WTC11 (cell line): ENCODE measurements at regions not wholly inside any gene's neighbourhood (a gene's known extent, or its start where the extent isn't known, plus 50 kb on each side); places are given as distances from the start of the nearest gene placed in this dataset.

ENCODE experiments used
- ATAC-seq: fragments of 200-7000 bp; cut with Tn5 transposase; 2 replicates; pipeline ENCODE4 v1.10.0; 2021; ENCODE audit warnings: mild to moderate bottlenecking, moderate library complexity
- CTCF ChIA-PET: fragments of 300-600 bp; sonication (Branson Sonifier 250); formaldehyde crosslinking; loops from one replicate; lab custom pipeline; 2021; ENCODE audit warnings: antibody characterized with exemption; lab: Charles Lee
- POLR2A ChIA-PET: fragments of 350-600 bp; sonication (Branson Sonifier 250); formaldehyde crosslinking; loops from one replicate; lab custom pipeline; 2021; ENCODE audit warnings: antibody characterized with exemption; lab: Charles Lee
- DNase-seq: peaks from one replicate; pipeline ENCODE4 v3.0.0; 2021; ENCODE audit warnings: low spot score
- H3K27ac Mint-ChIP-seq: 2 replicates; pipeline ENCODE4 v1.8.0; 2021; ENCODE audit warnings: mixed read lengths
- H3K27me3 Mint-ChIP-seq: 2 replicates; pipeline ENCODE4 v1.8.0; 2021; ENCODE audit warnings: low read depth, mild to moderate bottlenecking, moderate library complexity, mixed read lengths
- H3K36me3 Mint-ChIP-seq: 2 replicates; pipeline ENCODE4 v1.8.0; 2021; ENCODE audit warnings: mixed read lengths
- H3K4me1 Mint-ChIP-seq: 2 replicates; pipeline ENCODE4 v1.8.0; 2022; ENCODE audit warnings: mixed read lengths
- H3K4me3 Mint-ChIP-seq: 2 replicates; pipeline ENCODE4 v1.8.0; 2021; ENCODE audit warnings: mild to moderate bottlenecking, moderate library complexity, mixed read lengths
- H3K9me3 Mint-ChIP-seq: 2 replicates; pipeline ENCODE4 v1.8.0; 2021; ENCODE audit warnings: mixed read lengths
- ARID4B ChIP-seq: sonication (generic); formaldehyde crosslinking; IDR thresholded peaks from 2 replicates; pipeline ENCODE4 v1.8.0; 2023; ENCODE audit warnings: missing genetic modification reagents, mild to moderate bottlenecking, borderline replicate concordance
- ATF2 ChIP-seq: sonication (generic); formaldehyde crosslinking; IDR thresholded peaks from 2 replicates; pipeline ENCODE4 v1.8.1; 2022; ENCODE audit warnings: low read depth, missing genetic modification reagents, borderline replicate concordance
- CREB1 ChIP-seq: sonication (generic); formaldehyde crosslinking; IDR thresholded peaks from 2 replicates; pipeline ENCODE4 v1.8.0; 2023; ENCODE audit warnings: mild to moderate bottlenecking, missing genetic modification reagents
- GABPB1 ChIP-seq: sonication (generic); formaldehyde crosslinking; IDR thresholded peaks from 2 replicates; pipeline ENCODE4 v1.8.1; 2023; ENCODE audit warnings: mild to moderate bottlenecking, missing genetic modification reagents
- GRHL2 ChIP-seq: fragments of 250-450 bp; sonication (Bioruptor Pico); IDR thresholded peaks from 2 replicates; pipeline ENCODE4 v1.8.0; 2022; ENCODE audit warnings: mild to moderate bottlenecking, moderate library complexity; ENCODE audit not compliant: insufficient replicate concordance, severe bottlenecking
- NFE2L1 ChIP-seq: sonication (generic); formaldehyde crosslinking; IDR thresholded peaks from 2 replicates; pipeline ENCODE4 v1.8.1; 2023; ENCODE audit warnings: missing genetic modification reagents
- NR1H2 ChIP-seq: sonication (generic); formaldehyde crosslinking; IDR thresholded peaks from 2 replicates; pipeline ENCODE4 v1.9.0; 2021; ENCODE audit warnings: mild to moderate bottlenecking, moderate library complexity, missing genetic modification reagents
- PREB ChIP-seq: sonication (generic); formaldehyde crosslinking; IDR thresholded peaks from 2 replicates; pipeline ENCODE4 v1.8.1; 2022; ENCODE audit warnings: mild to moderate bottlenecking, missing genetic modification reagents, moderate library complexity, borderline replicate concordance
- SOX15 ChIP-seq: fragments of 250-450 bp; sonication (Bioruptor Pico); IDR thresholded peaks from 2 replicates; pipeline ENCODE4 v1.9.0; 2021; ENCODE audit warnings: mild to moderate bottlenecking
- SP1 ChIP-seq: sonication (generic); formaldehyde crosslinking; conservative IDR thresholded peaks from 2 replicates; pipeline ENCODE4 v1.8.1; 2022; ENCODE audit warnings: missing genetic modification reagents
- STAT6 ChIP-seq: sonication (generic); formaldehyde crosslinking; conservative IDR thresholded peaks from 2 replicates; pipeline ENCODE4 v1.8.1; 2023; ENCODE audit warnings: mild to moderate bottlenecking, low read depth, missing genetic modification reagents, moderate library complexity
- ZBTB21 ChIP-seq: sonication (generic); formaldehyde crosslinking; IDR thresholded peaks from 2 replicates; pipeline ENCODE4 v1.8.1; 2023; ENCODE audit warnings: mild to moderate bottlenecking, missing genetic modification reagents, borderline replicate concordance
- ZNF121 ChIP-seq: sonication (generic); formaldehyde crosslinking; IDR thresholded peaks from 2 replicates; pipeline ENCODE4 v1.8.0; 2023; ENCODE audit warnings: missing genetic modification reagents
- ZNF263 ChIP-seq: sonication (generic); formaldehyde crosslinking; IDR thresholded peaks from 2 replicates; pipeline ENCODE4 v1.8.1; 2022; ENCODE audit warnings: low read depth, mild to moderate bottlenecking, moderate library complexity, missing genetic modification reagents
- ZNF671 ChIP-seq: fragments of 250-450 bp; sonication (Bioruptor Pico); IDR thresholded peaks from 2 replicates; pipeline ENCODE4 v1.8.0; 2021; ENCODE audit warnings: mild to moderate bottlenecking

- CTCF ChIA-PET, result interaction anchor here (1.0 kb wide), 1 partner anchor 8 kb away, joined by 4 read pairs; no protein-coding TSS in a partner anchor
- no peak overlapping the region for H3K27ac Mint-ChIP-seq
- no peak for DNase-seq
- H3K4me3 Mint-ChIP-seq, result no peak overlapping the region
- no peaks in the 10 kb centered on the region for H3K36me3 Mint-ChIP-seq
- TF ChIP-seq GABPB1 (CRISPR knock-in tag) (no peak), CREB1 (CRISPR knock-in tag) (no peak), NFE2L1 (CRISPR knock-in tag) (no peak), ZNF263 (CRISPR knock-in tag) (no peak), GRHL2 (CRISPR knock-in tag) (no peak)
- no peaks in the 10 kb centered on the region for H3K9me3 Mint-ChIP-seq
- H3K4me1 Mint-ChIP-seq, result peaks cover 41% of the 10 kb centered on the region
- peaks cover 10% of the 10 kb centered on the region for H3K27me3 Mint-ChIP-seq
- POLR2A ChIA-PET, result no interaction called here
- ATAC-seq, result no peak
Observed at GRCh38 chr1:43065616-43066399, 106.3 kb downstream of the EBNA1BP2 start.

GRCh38 chr1:43065191-43065590 is 106.5 kb upstream of the SLC2A1 start:
- no peaks in the 10 kb centered on the region for H3K36me3 Mint-ChIP-seq
- CTCF ChIA-PET, result interaction anchor here (1.0 to 1.3 kb wide), 2 partner anchors 8 to 152 kb away, joined by 3 to 4 read pairs; no protein-coding TSS in a partner anchor
- no peaks in the 10 kb centered on the region for H3K9me3 Mint-ChIP-seq
- ATAC-seq (no peak), DNase-seq (no peak)
- POLR2A ChIA-PET, result no interaction called here
- TF ChIP-seq ARID4B (CRISPR knock-in tag) (no peak), GRHL2 (CRISPR knock-in tag) (no peak), ATF2 (CRISPR knock-in tag) (no peak)
- H3K27me3 Mint-ChIP-seq, result peaks cover 10% of the 10 kb centered on the region
- H3K4me3 Mint-ChIP-seq, result no peak overlapping the region
- peaks cover 40% of the 10 kb centered on the region for H3K4me1 Mint-ChIP-seq
- H3K27ac Mint-ChIP-seq, result no peak overlapping the region

GRCh38 chr1:43063394-43064219 is 104.9 kb upstream of the SLC2A1 start:
- H3K4me1 Mint-ChIP-seq, result peaks cover 40% of the 10 kb centered on the region
- ChIA-PET POLR2A (no interaction called here), CTCF (interaction anchor here (5.4 kb wide), 1 partner anchor 10 kb away, joined by 49 read pairs; no protein-coding TSS in a partner anchor)

More at GRCh38 chr1:43063394-43064219, 104.9 kb upstream of the SLC2A1 start:
- peaks cover 6% of the 10 kb centered on the region for H3K27me3 Mint-ChIP-seq
- DNase-seq, result no peak
- H3K9me3 Mint-ChIP-seq, result no peaks in the 10 kb centered on the region
- no peak overlapping the region for H3K4me3 Mint-ChIP-seq
- TF ChIP-seq STAT6 (no peak), ZNF671 (no peak), SOX15 (no peak), NR1H2 (CRISPR knock-in tag) (no peak), CREB1 (CRISPR knock-in tag) (no peak), PREB (CRISPR knock-in tag) (no peak), SP1 (CRISPR knock-in tag) (no peak), ZNF121 (CRISPR knock-in tag) (no peak), ZBTB21 (CRISPR knock-in tag) (no peak)
- no peaks in the 10 kb centered on the region for H3K36me3 Mint-ChIP-seq
- ATAC-seq, result no peak
- H3K27ac Mint-ChIP-seq, result no peak overlapping the region
